Adrenal gland (tissue), 5 donors: ENCODE measurements at regions not wholly inside any gene's neighbourhood (a gene's known extent, or its start where the extent isn't known, plus 50 kb on each side); places are given as distances from the start of the nearest gene placed in this dataset.

ENCODE experiments used
- CTCF ChIP-seq, 6 experiments: fragments of 450-650 bp in 4 of 6; fragments of 200-600 bp in 2 of 6; sonication (generic) in 1 of 6; IDR thresholded peaks; 1 replicate in 5 of 6; 2 replicates in 1 of 6; pipeline versions ENCODE4 v1.5.1 to v1.8.0; 2016 to 2021; ENCODE audit warnings: antibody characterized with exemption in 6 of 6, mild to moderate bottlenecking in 2 of 6, moderate library complexity in 1 of 6
- POLR2A ChIP-seq, 2 donors: fragments of 450-650 bp; IDR thresholded peaks; one replicate each; pipeline ENCODE4 v1.6.1; 2017; ENCODE audit warnings: antibody characterized with exemption in 2 of 2, mild to moderate bottlenecking in 2 of 2, moderate library complexity in 1 of 2
- donor health status: DM: no; HTN: no; CAD: no.

- TF ChIP-seq CTCF (IDR thresholded peaks at IDR 0.05) (no peak), POLR2A (IDR thresholded peaks at IDR 0.05) (no peak)
These were observed 187.4 kb upstream of the MYOCD start for GRCh38 chr17:12478311-12478710.
